IMR-90 (cell line): ENCODE measurements at regions not wholly inside any gene's neighbourhood (a gene's known extent, or its start where the extent isn't known, plus 50 kb on each side); places are given as distances from the start of the nearest gene placed in this dataset.

Experiments used
- ATAC-seq: fragments of 200-7000 bp; cut with Tn5 transposase; 2 replicates; pipeline ENCODE4 v1.9.1; 2020; ENCODE audit warnings: low read depth, mild to moderate bottlenecking, moderate library complexity
- BruUV-seq: library from RNA; stranded (reverse); fragments of 400-500 nt; replicated peaks from 2 replicates; lab custom pipeline; 2021; lab: Mats Ljungman, UMichigan
- CTCF ChIA-PET: fragments of 300-600 bp; formaldehyde crosslinking; extraction: SDS; loops from one replicate; lab custom pipeline; 2021; ENCODE audit warnings: antibody characterized with exemption; lab: Yijun Ruan, JAX
- POLR2A ChIA-PET: fragments of 300-600 bp; sonication (Branson Sonifier 250); formaldehyde crosslinking; loops from one replicate; lab custom pipeline; 2022; ENCODE audit warnings: antibody characterized with exemption; ENCODE audit not compliant: unreplicated experiment; lab: Charles Lee
- DNase-seq: peaks from one replicate; pipeline ENCODE4 v3.0.0; 2013
- H2AFZ ChIP-seq: replicated peaks from 2 replicates; pipeline ENCODE3; 2013; ENCODE audit warnings: low read length, mild to moderate bottlenecking; ENCODE audit not compliant: poor library complexity
- H2AK5ac ChIP-seq: 2 replicates; pipeline ENCODE4 v1.6.1; 2013; ENCODE audit warnings: low read depth, low read length, inconsistent platforms
- H2AK9ac ChIP-seq: replicated peaks from 2 replicates; pipeline ENCODE3; 2013; ENCODE audit warnings: mild to moderate bottlenecking, low read depth, low read length, moderate library complexity; ENCODE audit not compliant: poor library complexity
- H2BK120ac ChIP-seq: 2 replicates; pipeline ENCODE4 v1.6.1; 2013; ENCODE audit warnings: low read depth, low read length, inconsistent platforms
- H2BK15ac ChIP-seq: 3 replicates; pipeline ENCODE4 v1.6.1; 2013; ENCODE audit warnings: low read depth, low read length, inconsistent platforms
- H2BK20ac ChIP-seq: 2 replicates; pipeline ENCODE4 v1.6.1; 2013; ENCODE audit warnings: low read depth, mild to moderate bottlenecking, inconsistent platforms, low read length, moderate library complexity
- H2BK5ac ChIP-seq: 2 replicates; pipeline ENCODE4 v1.6.1; 2013; ENCODE audit warnings: mild to moderate bottlenecking, low read depth, low read length, inconsistent platforms; ENCODE audit not compliant: poor library complexity, severe bottlenecking
- H3K14ac ChIP-seq: replicated peaks from 2 replicates; pipeline ENCODE4 v1.6.1; 2013; ENCODE audit warnings: low read depth, low read length, inconsistent platforms
- H3K18ac ChIP-seq: 2 replicates; pipeline ENCODE4 v1.6.1; 2013; ENCODE audit warnings: low read depth, low read length, control low read depth
- H3K23ac ChIP-seq: 2 replicates; pipeline ENCODE4 v1.6.1; 2013; ENCODE audit warnings: low read depth, low read length, inconsistent platforms
- H3K27ac ChIP-seq: 2 replicates; pipeline ENCODE4 v1.5.1; 2013; ENCODE audit warnings: mild to moderate bottlenecking, control low read depth, low read length; ENCODE audit not compliant: insufficient read depth
- H3K27me3 ChIP-seq: 2 replicates; pipeline ENCODE4 v1.6.1; 2013; ENCODE audit warnings: low read length; ENCODE audit not compliant: control insufficient read depth, insufficient read depth
- H3K36me3 ChIP-seq: 2 replicates; pipeline ENCODE4 v1.6.1; 2013; ENCODE audit warnings: low read length, mixed read lengths; ENCODE audit not compliant: control insufficient read depth, insufficient read depth
- H3K4ac ChIP-seq: 2 replicates; pipeline ENCODE4 v1.6.1; 2013; ENCODE audit warnings: low read depth, low read length, inconsistent platforms
- H3K4me1 ChIP-seq: 2 replicates; pipeline ENCODE4 v1.6.1; 2013; ENCODE audit warnings: low read length, mixed read lengths; ENCODE audit not compliant: control insufficient read depth, insufficient read depth
- H3K4me2 ChIP-seq: 2 replicates; pipeline ENCODE4 v1.6.1; 2013; ENCODE audit warnings: low read depth, mild to moderate bottlenecking, control low read depth, low read length, moderate library complexity
- H3K4me3 ChIP-seq: 2 replicates; pipeline ENCODE4 v1.5.1; 2013; ENCODE audit warnings: low read depth, mild to moderate bottlenecking, control low read depth, low read length, moderate library complexity; ENCODE audit not compliant: insufficient read depth
- H3K56ac ChIP-seq: 2 replicates; pipeline ENCODE4 v1.6.1; 2013; ENCODE audit warnings: low read length, inconsistent platforms; ENCODE audit not compliant: insufficient read depth; ENCODE audit errors: extremely low read depth
- H3K79me1 ChIP-seq, 2 experiments: 2 replicates each; pipeline ENCODE4 v1.6.1; 2013; ENCODE audit warnings: low read length in 2 of 2, inconsistent platforms in 1 of 2, low read depth in 1 of 2
- H3K9ac ChIP-seq: 2 replicates; pipeline ENCODE4 v1.6.1; 2013; ENCODE audit warnings: low read depth, low read length, control low read depth
- H3K9me1 ChIP-seq: 2 replicates; pipeline ENCODE4 v1.6.1; 2013; ENCODE audit warnings: low read length, inconsistent platforms; ENCODE audit not compliant: insufficient read depth
- H3K9me3 ChIP-seq: 2 replicates; pipeline ENCODE4 v1.6.1; 2013; ENCODE audit warnings: low read length; ENCODE audit not compliant: control insufficient read depth, insufficient read depth
- H4K20me1 ChIP-seq: 2 replicates; pipeline ENCODE4 v1.6.1; 2013; ENCODE audit warnings: low read length, inconsistent platforms; ENCODE audit not compliant: insufficient read depth
- H4K5ac ChIP-seq: 2 replicates; pipeline ENCODE4 v1.6.1; 2013; ENCODE audit warnings: mild to moderate bottlenecking, low read depth, low read length, control low read depth
- H4K8ac ChIP-seq, 2 experiments: 2 replicates each; pipeline ENCODE4 v1.6.1; 2013; ENCODE audit warnings: low read depth in 2 of 2, low read length in 2 of 2, control low read depth in 1 of 2, inconsistent platforms in 1 of 2
- H4K91ac ChIP-seq: 2 replicates; pipeline ENCODE4 v1.6.1; 2013; ENCODE audit warnings: low read depth, low read length, inconsistent platforms; ENCODE audit not compliant: insufficient read depth
- FOS ChIP-seq: fragments of 150-350 bp; IDR thresholded peaks from 2 replicates; pipeline ENCODE4 v1.6.1; 2016; ENCODE audit warnings: low read depth, low read length
- MAFK ChIP-seq: IDR thresholded peaks from 2 replicates; pipeline ENCODE4 v1.6.1; 2012; ENCODE audit warnings: low read depth, low read length, improper control_type of control experiment
- MAZ ChIP-seq: IDR thresholded peaks from 2 replicates; pipeline ENCODE4 v1.6.1; 2012; ENCODE audit warnings: low read depth, mild to moderate bottlenecking, low read length, improper control_type of control experiment, moderate library complexity, borderline replicate concordance
- NFE2L2 ChIP-seq: fragments of 150-350 bp; IDR thresholded peaks from 2 replicates; pipeline ENCODE4 v1.6.1; 2016; ENCODE audit warnings: low read depth, mild to moderate bottlenecking, low read length
- WGBS, 2 experiments: methylation state at CpG; one replicate each; pipeline versions ENCODE4 v1.1.5 to v1.1.7; 2013; ENCODE audit warnings: missing lambda C conversion rate in 2 of 2; ENCODE audit not compliant: insufficient read length in 1 of 2; ENCODE audit errors: extremely low coverage in 2 of 2; 5-methylcytosine and 5-hydroxymethylcytosine counted together
- dilution Hi-C: fragments of 300-500 bp; cut with HindIII; formaldehyde crosslinking; loops from one replicate; pipeline ENCODE4 v1.14.3; 2018; ENCODE audit warnings: low sequenced_read_pairs; ENCODE audit not compliant: unreplicated experiment
- in situ Hi-C: fragments of 300-500 bp; cut with MboI; formaldehyde crosslinking; loops from 3 replicates; pipeline ENCODE4 v1.14.3; 2019; ENCODE audit warnings: low sequenced_read_pairs, inconsistent platforms, mixed read lengths
- intact Hi-C: fragments of 100-400 bp; cut with micrococcal nuclease; formaldehyde crosslinking; loops from 2 replicates; pipeline ENCODE4 v1.10.0; 2022

- Histone ChIP-seq H3K14ac (no peak overlapping the region), H3K9ac (no peak overlapping the region), H3K4me3 (no peak overlapping the region), H3K56ac (no peak overlapping the region), H3K36me3 (no peaks in the 10 kb centered on the region), H2BK20ac (no peak overlapping the region), H3K4me2 (no peak overlapping the region), H3K27ac (no peak overlapping the region), H3K27me3 (no peaks in the 10 kb centered on the region), H3K9me3 (no peaks in the 10 kb centered on the region), H3K4ac (no peak overlapping the region), H4K8ac (no peak overlapping the region), H4K91ac (no peak overlapping the region), H2AFZ (no peak overlapping the region), H3K79me1 (no peaks in the 10 kb centered on the region), H3K23ac (no peak overlapping the region), H3K4me1 (no peaks in the 10 kb centered on the region), H2AK5ac (no peak overlapping the region), H4K5ac (no peak overlapping the region), H2AK9ac (no peak overlapping the region), H3K9me1 (no peaks in the 10 kb centered on the region), H3K18ac (no peak overlapping the region), H2BK15ac (no peak overlapping the region), H4K20me1 (no peaks in the 10 kb centered on the region), H2BK5ac (no peak overlapping the region), H2BK120ac (no peak overlapping the region)
- dilution Hi-C loops (no loop called here), in situ Hi-C loops (no loop called here), intact Hi-C loops (no loop called here)
- ATAC-seq (no peak), DNase-seq (no peak)
- TF ChIP-seq NFE2L2 (no peak), MAZ (no peak), FOS (no peak), MAFK (no peak)
- no TSS peak for BruUV-seq
- CTCF ChIA-PET = no interaction called here
- POLR2A ChIA-PET = no interaction called here
- 60% methylated on average over 1 of the region's 5 CpGs; no CpG with 5 or more reads in 1 of the 2 experiments for WGBS, 2 experiments
Measured at GRCh38 chr2:51293566-51294200, 261.8 kb upstream of the NRXN1 start.
